K562 (cell line): ENCODE measurements at regions not wholly inside any gene's neighbourhood (a gene's known extent, or its start where the extent isn't known, plus 50 kb on each side); places are given as distances from the start of the nearest gene placed in this dataset.

ENCODE experiments used
- CC2D1A ChIP-seq: fragments of 450-650 bp; IDR thresholded peaks from 2 replicates; pipeline ENCODE4 v1.6.1; 2017; ENCODE audit warnings: mild to moderate bottlenecking
- CSDE1 ChIP-seq, 2 experiments: fragments of 450-650 bp; IDR thresholded peaks; 2 replicates each; pipeline ENCODE4 v1.6.1; 2016; ENCODE audit warnings: mild to moderate bottlenecking in 1 of 2
- EP300 ChIP-seq: IDR thresholded peaks from 2 replicates; pipeline ENCODE4 v1.6.1; 2012; ENCODE audit warnings: low read length, improper control_type of control experiment
- FOXJ2 ChIP-seq: fragments of 200-800 bp; sonication (Bioruptor generic); IDR thresholded peaks from 2 replicates; pipeline ENCODE4 v1.6.1; 2016; ENCODE audit warnings: missing genetic modification characterization, missing compliant biosample characterization
- FOXM1 ChIP-seq, 2 experiments: fragments of 450-650 bp in 1 of 2; sonication (generic) in 1 of 2; formaldehyde crosslinking in 1 of 2; IDR thresholded peaks; 2 replicates each; pipeline versions ENCODE4 v1.6.1 to v1.9.0; 2017 to 2022; ENCODE audit warnings: low read depth in 2 of 2, mild to moderate bottlenecking in 2 of 2, missing genetic modification reagents in 1 of 2, moderate library complexity in 1 of 2
- GATA2 ChIP-seq: sonication (generic); formaldehyde crosslinking; IDR thresholded peaks from 2 replicates; pipeline ENCODE4 v1.4.0; 2020; ENCODE audit warnings: mild to moderate bottlenecking, missing genetic modification reagents
- NR4A1 ChIP-seq, 2 experiments: fragments of 250-450 bp in 1 of 2; fragments of 450-650 bp in 1 of 2; sonication (Bioruptor Pico) in 1 of 2; IDR thresholded peaks; 2 replicates each; pipeline versions ENCODE4 v1.4.0 to v1.6.1; 2016 to 2020; ENCODE audit warnings: mild to moderate bottlenecking in 2 of 2, missing compliant biosample characterization in 1 of 2, missing genetic modification characterization in 1 of 2, moderate library complexity in 1 of 2
- PATZ1 ChIP-seq: fragments of 250-450 bp; sonication (Bioruptor Pico); IDR thresholded peaks from 2 replicates; pipeline ENCODE4 v1.5.0; 2020; ENCODE audit warnings: mild to moderate bottlenecking, borderline replicate concordance
- PHF21A ChIP-seq: fragments of 450-650 bp; IDR thresholded peaks from 2 replicates; pipeline ENCODE4 v1.6.1; 2017; ENCODE audit warnings: low read depth, borderline replicate concordance
- PHF8 ChIP-seq: fragments of 200-600 bp; sonication (generic); IDR thresholded peaks from 2 replicates; pipeline ENCODE4 v1.6.1; 2012; ENCODE audit warnings: mixed run types, mild to moderate bottlenecking, inconsistent platforms, low read length, moderate library complexity, borderline replicate concordance
- POLR2AphosphoS5 ChIP-seq: IDR thresholded peaks from 2 replicates; pipeline ENCODE4 v1.6.1; 2011; ENCODE audit warnings: mild to moderate bottlenecking, low read depth, low read length, moderate library complexity; ENCODE audit not compliant: control insufficient read depth, insufficient read depth
- PTBP1 ChIP-seq: fragments of 200-400 bp; formaldehyde crosslinking; IDR thresholded peaks from 2 replicates; pipeline ENCODE4 v1.6.1; 2017; ENCODE audit warnings: low read depth, low read length
- PTRF ChIP-seq: fragments of 450-650 bp; IDR thresholded peaks from 2 replicates; pipeline ENCODE4 v1.6.1; 2016; ENCODE audit warnings: mild to moderate bottlenecking, missing genetic modification characterization, missing compliant biosample characterization
- PTTG1 ChIP-seq: fragments of 450-650 bp; IDR thresholded peaks from 2 replicates; pipeline ENCODE4 v1.6.1; 2016; ENCODE audit warnings: low read depth, mild to moderate bottlenecking, missing genetic modification characterization, missing compliant biosample characterization
- RBBP5 ChIP-seq: fragments of 200-600 bp; sonication (generic); IDR thresholded peaks from 2 replicates; pipeline ENCODE4 v1.6.1; 2012; ENCODE audit warnings: borderline replicate concordance, mild to moderate bottlenecking, low read length, control low read depth, inconsistent platforms; ENCODE audit not compliant: insufficient read depth, poor library complexity, severe bottlenecking
- SMC3 ChIP-seq: conservative IDR thresholded peaks from 2 replicates; pipeline ENCODE4 v1.6.1; 2011; ENCODE audit warnings: low read depth, low read length, improper control_type of control experiment; ENCODE audit not compliant: insufficient read depth
- TAF15 ChIP-seq: fragments of 200-400 bp; formaldehyde crosslinking; IDR thresholded peaks from 2 replicates; pipeline ENCODE4 v1.6.1; 2017; ENCODE audit warnings: mild to moderate bottlenecking, low read depth, low read length, moderate library complexity
- TCF7L2 ChIP-seq: fragments of 150-350 bp; IDR thresholded peaks from 2 replicates; pipeline ENCODE4 v1.6.1; 2016; ENCODE audit warnings: low read depth, mild to moderate bottlenecking, low read length, moderate library complexity
- TRIM24 ChIP-seq, 2 experiments: fragments of 450-650 bp; IDR thresholded peaks; 2 replicates each; pipeline ENCODE4 v1.6.1; 2016
- ZBED1 ChIP-seq: IDR thresholded peaks from 2 replicates; pipeline ENCODE4 v1.6.1; 2014
- ZMIZ1 ChIP-seq, 2 experiments: fragments of 150-350 bp in 1 of 2; IDR thresholded peaks; 2 replicates each; pipeline ENCODE4 v1.6.1; 2012 to 2016; ENCODE audit warnings: low read depth in 2 of 2, low read length in 2 of 2, mild to moderate bottlenecking in 1 of 2, moderate library complexity in 1 of 2
- ZNF324 ChIP-seq: fragments of 250-450 bp; sonication (Bioruptor Pico); IDR thresholded peaks from 2 replicates; pipeline ENCODE4 v1.4.0; 2020; ENCODE audit warnings: mild to moderate bottlenecking
- ZNF41 ChIP-seq: fragments of 250-450 bp; sonication (Bioruptor Pico); conservative IDR thresholded peaks from 2 replicates; pipeline ENCODE4 v1.4.0; 2020; ENCODE audit warnings: mild to moderate bottlenecking

- no peak for TF ChIP-seq PTTG1 (tag)
- TF ChIP-seq PATZ1 (CRISPR knock-in tag) = peak; percentile 50; the same call in 1 of the 2 replicates
- TF ChIP-seq ZNF324 (CRISPR knock-in tag) = no peak
- TF ChIP-seq CSDE1 (IDR thresholded peaks at IDR 0.05) = no peak
- no peak for TF ChIP-seq NR4A1 (CRISPR knock-in tag; IDR thresholded peaks at IDR 0.05)
- no peak for TF ChIP-seq NR4A1 (tag; IDR thresholded peaks at IDR 0.05)
- peak; percentile 86 for TF ChIP-seq RBBP5
- TF ChIP-seq PHF21A = no peak
- TF ChIP-seq CC2D1A = no peak
- no peak for TF ChIP-seq SMC3
- peak; percentile 87 for TF ChIP-seq GATA2 (CRISPR knock-in tag)
- peak; percentile 54 to 75; a peak in 3 of 4 replicates for TF ChIP-seq TRIM24 (IDR thresholded peaks at IDR 0.05)
- peak; percentile 40; the same call in 1 of the 2 replicates for TF ChIP-seq PHF8
- TF ChIP-seq TAF15 = no peak
- TF ChIP-seq ZNF41 (CRISPR knock-in tag) = no peak
- no peak for TF ChIP-seq PTBP1
- peak; percentile 75; the same call in 1 of the 2 replicates for TF ChIP-seq FOXJ2 (tag)
- peak; percentile 85 for TF ChIP-seq EP300
- TF ChIP-seq ZBED1 = 0 out of 2 replicates have a peak, but pooled peaks have one; percentile 46
- peak; percentile 75 for TF ChIP-seq POLR2AphosphoS5
- peak in 1 of 2 experiments; percentile 59; a peak in 1 of 4 replicates for TF ChIP-seq ZMIZ1 (IDR thresholded peaks at IDR 0.05; ENCODE audit: low read depth in 2 of 2, low read length in 2 of 2)
- TF ChIP-seq TCF7L2 = no peak
- TF ChIP-seq FOXM1 (IDR thresholded peaks at IDR 0.05; ENCODE audit: low read depth) = no peak
- TF ChIP-seq FOXM1 (CRISPR knock-in tag; IDR thresholded peaks at IDR 0.05; ENCODE audit: low read depth) = no peak
- no peak for TF ChIP-seq PTRF (tag)
Observed at GRCh38 chr7:159197066-159197975, 52.7 kb upstream of the VIPR2 start (continued).
